Osteoblast (primary cell): ENCODE measurements at regions not wholly inside any gene's neighbourhood (a gene's known extent, or its start where the extent isn't known, plus 50 kb on each side); places are given as distances from the start of the nearest gene placed in this dataset.

Experiments
- DNase-seq: peaks from one replicate; pipeline ENCODE4 v3.0.0; 2011; ENCODE audit warnings: low spot score, mixed read lengths; ENCODE audit not compliant: insufficient read length; ENCODE audit errors: missing footprints
- H2AFZ ChIP-seq: 2 replicates; pipeline ENCODE4 v1.6.0; 2011; ENCODE audit warnings: mild to moderate bottlenecking, low read length
- H3K27ac ChIP-seq: 2 replicates; pipeline ENCODE4 v1.5.1; 2011; ENCODE audit warnings: mild to moderate bottlenecking, low read depth, low read length, moderate library complexity
- H3K27me3 ChIP-seq: 2 replicates; pipeline ENCODE4 v1.6.0; 2012; ENCODE audit warnings: mild to moderate bottlenecking, control low read depth, inconsistent platforms, low read length, moderate library complexity; ENCODE audit not compliant: insufficient read depth
- H3K36me3 ChIP-seq: 2 replicates; pipeline ENCODE4 v1.5.1; 2011; ENCODE audit warnings: mild to moderate bottlenecking, low read length, control low read depth, moderate library complexity; ENCODE audit not compliant: insufficient read depth
- H3K4me1 ChIP-seq: 2 replicates; pipeline ENCODE4 v1.5.1; 2011; ENCODE audit warnings: mild to moderate bottlenecking, low read length, control low read depth, moderate library complexity; ENCODE audit not compliant: insufficient read depth
- H3K4me2 ChIP-seq: 2 replicates; pipeline ENCODE4 v1.6.0; 2011; ENCODE audit warnings: mild to moderate bottlenecking, low read length; ENCODE audit not compliant: insufficient read depth
- H3K4me3 ChIP-seq: fragments of 200-600 bp; sonication (generic); 3 replicates; pipeline ENCODE4 v1.5.1; 2012; ENCODE audit warnings: mild to moderate bottlenecking, low read length, inconsistent platforms; ENCODE audit not compliant: insufficient read depth
- H3K79me2 ChIP-seq: 2 replicates; pipeline ENCODE4 v1.6.0; 2012; ENCODE audit warnings: mild to moderate bottlenecking, low read length, control low read depth, inconsistent platforms; ENCODE audit not compliant: insufficient read depth
- H3K9me3 ChIP-seq: 2 replicates; pipeline ENCODE4 v1.5.1; 2011; ENCODE audit warnings: low read depth, low read length, control low read depth
- H4K20me1 ChIP-seq: 2 replicates; pipeline ENCODE4 v1.6.0; 2012; ENCODE audit warnings: mild to moderate bottlenecking, low read length, control low read depth; ENCODE audit not compliant: insufficient read depth
- CTCF ChIP-seq: IDR thresholded peaks from 2 replicates; pipeline ENCODE4 v1.5.1; 2011; ENCODE audit warnings: mild to moderate bottlenecking, low read depth, low read length, moderate library complexity; ENCODE audit errors: extremely low read depth

GRCh38 chr4:158008551-158009218, 164.1 kb downstream of the GASK1B start:
- TF ChIP-seq CTCF: no peak
- no peak for DNase-seq
- H3K27me3 ChIP-seq: no peaks in the 10 kb centered on the region
- H3K36me3 ChIP-seq: no peaks in the 10 kb centered on the region
- H3K4me2 ChIP-seq: no peak overlapping the region
- H2AFZ ChIP-seq: peak overlapping the region; percentile 42
- peak overlapping the region; percentile 11 for H3K27ac ChIP-seq
- peaks cover 10% of the 10 kb centered on the region for H3K4me1 ChIP-seq
- H4K20me1 ChIP-seq: no peaks in the 10 kb centered on the region
- no peak overlapping the region for H3K4me3 ChIP-seq
- H3K79me2 ChIP-seq: no peaks in the 10 kb centered on the region
- no peaks in the 10 kb centered on the region for H3K9me3 ChIP-seq

GRCh38 chr4:158007566-158007965, 165.3 kb downstream of the GASK1B start:
- no peaks in the 10 kb centered on the region for H3K79me2 ChIP-seq
- peaks cover 7% of the 10 kb centered on the region for H3K4me1 ChIP-seq
- no peak for DNase-seq
- H3K4me3 ChIP-seq: no peak overlapping the region
- TF ChIP-seq CTCF: no peak
- no peak overlapping the region for H3K4me2 ChIP-seq
- no peaks in the 10 kb centered on the region for H3K36me3 ChIP-seq
- no peaks in the 10 kb centered on the region for H4K20me1 ChIP-seq
- H3K27ac ChIP-seq: no peak overlapping the region
- peak overlapping the region; percentile 67 for H2AFZ ChIP-seq
- H3K9me3 ChIP-seq: no peaks in the 10 kb centered on the region
- no peaks in the 10 kb centered on the region for H3K27me3 ChIP-seq

GRCh38 chr4:158006990-158007389, 165.8 kb downstream of the GASK1B start:
- TF ChIP-seq CTCF: no peak
- no peak overlapping the region for H3K4me3 ChIP-seq
- H3K9me3 ChIP-seq: no peaks in the 10 kb centered on the region
- H4K20me1 ChIP-seq: no peaks in the 10 kb centered on the region
- no peaks in the 10 kb centered on the region for H3K79me2 ChIP-seq
- no peak overlapping the region for H3K4me2 ChIP-seq
- no peak for DNase-seq
- peaks cover 7% of the 10 kb centered on the region for H3K4me1 ChIP-seq
- H3K27me3 ChIP-seq: no peaks in the 10 kb centered on the region
- H3K36me3 ChIP-seq: no peaks in the 10 kb centered on the region
- no peak overlapping the region for H2AFZ ChIP-seq
- no peak overlapping the region for H3K27ac ChIP-seq

- Histone ChIP-seq H4K20me1 (no peaks in the 10 kb centered on the region), H2AFZ (no peak overlapping the region), H3K36me3 (no peaks in the 10 kb centered on the region), H3K79me2 (no peaks in the 10 kb centered on the region), H3K4me2 (no peak overlapping the region), H3K4me1 (peaks cover 7% of the 10 kb centered on the region), H3K4me3 (no peak overlapping the region), H3K27me3 (no peaks in the 10 kb centered on the region), H3K27ac (no peak overlapping the region), H3K9me3 (no peaks in the 10 kb centered on the region)
- DNase-seq: no peak
- no peak for TF ChIP-seq CTCF
These were observed 167.8 kb downstream of the GASK1B start for GRCh38 chr4:158005021-158005420.
